H1 (cell line): ENCODE measurements at regions not wholly inside any gene's neighbourhood (a gene's known extent, or its start where the extent isn't known, plus 50 kb on each side); places are given as distances from the start of the nearest gene placed in this dataset.

Experiments
- SRF ChIP-seq: IDR thresholded peaks from 2 replicates; pipeline ENCODE4 v1.6.1; 2011; ENCODE audit warnings: mild to moderate bottlenecking, low read depth, low read length, moderate library complexity
- ZNF274 ChIP-seq: IDR thresholded peaks from 2 replicates; pipeline ENCODE4 v1.7.0; 2012; ENCODE audit warnings: low read length, borderline replicate concordance; ENCODE audit errors: extremely low read depth

GRCh38 chr4:175884048-175884447 lies 72.0 kb upstream of the GPM6A start (continued):
- no peak for TF ChIP-seq ZNF274
- no peak for TF ChIP-seq SRF
